A673 (cell line): ENCODE measurements at regions not wholly inside any gene's neighbourhood (a gene's known extent, or its start where the extent isn't known, plus 50 kb on each side); places are given as distances from the start of the nearest gene placed in this dataset.

Experiments
- BruUV-seq: library from RNA; stranded (reverse); fragments of 400-500 nt; replicated peaks from 2 replicates; lab custom pipeline; 2021; lab: Mats Ljungman, UMichigan
- CTCF ChIA-PET: fragments of 300-600 bp; sonication (Branson Sonifier 250); formaldehyde crosslinking; loops from one replicate; lab custom pipeline; 2022; ENCODE audit warnings: antibody characterized with exemption; lab: Charles Lee
- POLR2A ChIA-PET: fragments of 300-600 bp; sonication (Branson Sonifier 250); formaldehyde crosslinking; loops from one replicate; lab custom pipeline; 2022; ENCODE audit warnings: antibody characterized with exemption; ENCODE audit not compliant: low non-redundant PET; lab: Charles Lee
- DNase-seq: peaks from one replicate; pipeline ENCODE4 v3.0.0-alpha.2; 2015; ENCODE audit warnings: low spot score
- H3K27ac ChIP-seq: fragments of 200-600 bp; sonication (generic); 2 replicates; pipeline ENCODE4 v1.5.1; 2016; ENCODE audit warnings: mixed run types, low read depth, mild to moderate bottlenecking, mixed read lengths, antibody characterized with exemption, low read length; ENCODE audit not compliant: poor library complexity, severe bottlenecking
- H3K27me3 ChIP-seq: fragments of 200-600 bp; sonication (generic); replicated peaks from 2 replicates; pipeline ENCODE4 v1.6.1; 2017; ENCODE audit warnings: mixed run types, low read depth, mild to moderate bottlenecking, mixed read lengths, antibody characterized with exemption, low read length; ENCODE audit not compliant: insufficient read depth, poor library complexity
- H3K36me3 ChIP-seq: fragments of 200-600 bp; sonication (generic); 2 replicates; pipeline ENCODE4 v1.6.1; 2016; ENCODE audit warnings: mixed run types, mild to moderate bottlenecking, mixed read lengths, antibody characterized with exemption, low read length; ENCODE audit not compliant: insufficient read depth, poor library complexity, severe bottlenecking
- H3K4me1 ChIP-seq: fragments of 200-600 bp; sonication (generic); 2 replicates; pipeline ENCODE4 v1.6.1; 2017; ENCODE audit warnings: mixed run types, mild to moderate bottlenecking, mixed read lengths, antibody characterized with exemption, low read length; ENCODE audit not compliant: insufficient read depth, poor library complexity, severe bottlenecking
- H3K4me3 ChIP-seq: fragments of 200-600 bp; sonication (generic); 2 replicates; pipeline ENCODE4 v1.5.1; 2016; ENCODE audit warnings: low read depth, mixed run types, mild to moderate bottlenecking, mixed read lengths, low read length; ENCODE audit not compliant: poor library complexity, severe bottlenecking
- H3K9me3 ChIP-seq: fragments of 200-600 bp; sonication (generic); 2 replicates; pipeline ENCODE4 v1.6.1; 2016; ENCODE audit warnings: mixed run types, low read depth, mild to moderate bottlenecking, mixed read lengths, antibody characterized with exemption, low read length; ENCODE audit not compliant: poor library complexity, severe bottlenecking
- CTCF ChIP-seq: fragments of 300-800, 200-600 bp; sonication (generic); conservative IDR thresholded peaks from 2 replicates; pipeline ENCODE4 v1.5.1; 2017; ENCODE audit warnings: low read depth, mild to moderate bottlenecking, antibody characterized with exemption, low read length, moderate library complexity, mixed read lengths
- EZH2 ChIP-seq: fragments of 200-600 bp; sonication (generic); IDR thresholded peaks from 2 replicates; pipeline ENCODE4 v1.6.1; 2017; ENCODE audit warnings: borderline replicate concordance, low read depth, mild to moderate bottlenecking, mixed read lengths, antibody characterized with exemption, low read length; ENCODE audit not compliant: poor library complexity, severe bottlenecking
- intact Hi-C: fragments of 100-400 bp; cut with micrococcal nuclease; formaldehyde crosslinking; loops from one replicate; pipeline ENCODE4 v1.10.0; 2022; ENCODE audit not compliant: unreplicated experiment

GRCh38 chr16:59205403-59205802 is 471.3 kb upstream of the GOT2 start:
- H3K27me3 ChIP-seq, result peaks cover 7% of the 10 kb centered on the region
- BruUV-seq, result no TSS peak
- ChIA-PET CTCF (no interaction called here), POLR2A (no interaction called here)
- H3K4me1 ChIP-seq, result no peaks in the 10 kb centered on the region
- no peak overlapping the region for H3K27ac ChIP-seq
- no peaks in the 10 kb centered on the region for H3K9me3 ChIP-seq
- TF ChIP-seq CTCF, result no peak
- no peak for TF ChIP-seq EZH2
- DNase-seq, result no peak
- no peak overlapping the region for H3K4me3 ChIP-seq
- intact Hi-C loops, result no loop called here
- H3K36me3 ChIP-seq, result no peaks in the 10 kb centered on the region

- DNase-seq, result no peak
- H3K27me3 ChIP-seq, result peaks cover 7% of the 10 kb centered on the region
- intact Hi-C loops, result no loop called here
- no peak overlapping the region for H3K4me3 ChIP-seq
- H3K27ac ChIP-seq, result no peak overlapping the region
- ChIA-PET CTCF (no interaction called here), POLR2A (no interaction called here)
- no peaks in the 10 kb centered on the region for H3K36me3 ChIP-seq
- H3K9me3 ChIP-seq, result no peaks in the 10 kb centered on the region
- TF ChIP-seq CTCF (no peak), EZH2 (no peak)
- BruUV-seq, result no TSS peak
- H3K4me1 ChIP-seq, result no peaks in the 10 kb centered on the region
Observed at GRCh38 chr16:59204589-59204988, 470.5 kb upstream of the GOT2 start.

GRCh38 chr16:59202233-59202862 is 468.2 kb upstream of the GOT2 start:
- no TSS peak for BruUV-seq
- TF ChIP-seq CTCF, result no peak
- no peak for TF ChIP-seq EZH2
- DNase-seq, result no peak
- no peaks in the 10 kb centered on the region for H3K4me1 ChIP-seq
- H3K9me3 ChIP-seq, result no peaks in the 10 kb centered on the region
- no peak overlapping the region for H3K27ac ChIP-seq
- intact Hi-C loops, result no loop called here
- ChIA-PET POLR2A (no interaction called here), CTCF (no interaction called here)
- peaks cover 18% of the 10 kb centered on the region for H3K27me3 ChIP-seq
- H3K4me3 ChIP-seq, result no peak overlapping the region
- no peaks in the 10 kb centered on the region for H3K36me3 ChIP-seq
